RPMI8226 (cell line): ENCODE measurements at regions not wholly inside any gene's neighbourhood (a gene's known extent, or its start where the extent isn't known, plus 50 kb on each side); places are given as distances from the start of the nearest gene placed in this dataset.

Experiments used
- DNase-seq: peaks from one replicate; pipeline ENCODE4 v3.0.0-alpha.2; 2015

- DNase-seq = no peak
Observed at GRCh38 chr2:24439971-24440340, 51.1 kb upstream of the NCOA1 start.

- DNase-seq = no peak
Observed at GRCh38 chr2:24439280-24439970, 51.6 kb upstream of the NCOA1 start.

GRCh38 chr2:24438106-24438505 lies 52.9 kb upstream of the NCOA1 start:
- no peak for DNase-seq

GRCh38 chr2:24435391-24436316 lies 55.4 kb upstream of the NCOA1 start:
- DNase-seq = no peak

- DNase-seq = no peak
Observed at GRCh38 chr2:24434541-24434940, 56.5 kb upstream of the NCOA1 start.

GRCh38 chr2:24432735-24433134 lies 58.3 kb upstream of the NCOA1 start:
- no peak for DNase-seq

- no peak for DNase-seq
Observed at GRCh38 chr2:24432121-24432520, 58.9 kb upstream of the NCOA1 start.

- DNase-seq = no peak
Observed at GRCh38 chr2:24429197-24430074, 61.6 kb upstream of the NCOA1 start.

- DNase-seq = no peak
Observed at GRCh38 chr2:24424387-24424786, 64.1 kb upstream of the ITSN2 start.

- no peak for DNase-seq
Observed at GRCh38 chr2:24423095-24423494, 62.8 kb upstream of the ITSN2 start.

GRCh38 chr2:24421668-24422067 lies 61.3 kb upstream of the ITSN2 start:
- DNase-seq = peak; percentile 38

- DNase-seq = no peak
Observed at GRCh38 chr2:24420373-24420772, 60.0 kb upstream of the ITSN2 start.

- DNase-seq = no peak
Observed at GRCh38 chr2:24418166-24418841, 58.0 kb upstream of the ITSN2 start.

- DNase-seq = no peak
Observed at GRCh38 chr2:24412812-24413211, 52.5 kb upstream of the ITSN2 start.

- peak; percentile 26 for DNase-seq
Observed at GRCh38 chr2:24411488-24412151, 51.3 kb upstream of the ITSN2 start.

- DNase-seq = no peak
Observed at GRCh38 chr2:24410976-24411375, 50.6 kb upstream of the ITSN2 start.

- peak; percentile 60 for DNase-seq
Observed at GRCh38 chr2:24409700-24410556, 49.6 kb upstream of the ITSN2 start.
